ENCODE measurements at regions not wholly inside any gene's neighbourhood (a gene's known extent, or its start where the extent isn't known, plus 50 kb on each side); places are given as distances from the start of the nearest gene placed in this dataset.

GRCh38 chr17:55845385-55845784 is 94.5 kb downstream of the PCTP start:
- Histone ChIP-seq H3K4ac (ENCODE audit: low read depth, low read length) (no peak overlapping the region), H2BK120ac (ENCODE audit: low read depth, low read length) (no peak overlapping the region), H3K56ac (ENCODE audit: low read length) (peak overlapping the region; percentile 65), H3K27me3 (ENCODE audit: insufficient read depth, low read length, poor library complexity) (no peaks in the 10 kb centered on the region), H2BK5ac (ENCODE audit: low read length) (no peak overlapping the region), H2AK5ac (ENCODE audit: low read length) (no peak overlapping the region), H3K23ac (ENCODE audit: low read length) (no peak overlapping the region), H3K18ac (ENCODE audit: low read length) (peak overlapping the region; percentile 77), H3K9ac (ENCODE audit: low read length) (peak overlapping the region; percentile 59), H3K27ac (ENCODE audit: low read depth, low read length) (no peak overlapping the region), H4K8ac (ENCODE audit: low read depth, low read length) (no peak overlapping the region), H3K4me1 (ENCODE audit: control insufficient read depth, low read depth, low read length) (no peaks in the 10 kb centered on the region), H3K4me3 (ENCODE audit: low read length) (no peak overlapping the region), H3K79me1 (ENCODE audit: low read length) (no peaks in the 10 kb centered on the region), H3K4me2 (ENCODE audit: low read length) (peak overlapping the region; percentile 45), H4K5ac (ENCODE audit: low read length) (no peak overlapping the region), H3K79me2 (ENCODE audit: control insufficient read depth, insufficient read depth, low read length) (no peaks in the 10 kb centered on the region), H3K36me3 (ENCODE audit: control insufficient read depth, insufficient read depth, low read length) (no peaks in the 10 kb centered on the region), H2BK15ac (replicated peaks; ENCODE audit: low read depth) (no peak overlapping the region)
- DNase-seq = peak; percentile 68
- no CpG with 5 or more reads among the region's 32 CpGs for WGBS (ENCODE audit: extremely low coverage, insufficient coverage, low lambda C conversion rate)

GRCh38 chr17:55846745-55847144 is 95.9 kb downstream of the PCTP start:
- H2BK5ac ChIP-seq (ENCODE audit: low read length) = no peak overlapping the region
- no peak overlapping the region for H3K9ac ChIP-seq (ENCODE audit: low read length)
- no peaks in the 10 kb centered on the region for H3K79me1 ChIP-seq (ENCODE audit: low read length)
- H3K79me2 ChIP-seq (ENCODE audit: control insufficient read depth, insufficient read depth, low read length) = no peaks in the 10 kb centered on the region
- H3K4me3 ChIP-seq (ENCODE audit: low read length) = no peak overlapping the region
- H3K36me3 ChIP-seq (ENCODE audit: control insufficient read depth, insufficient read depth, low read length) = no peaks in the 10 kb centered on the region
- no peak overlapping the region for H3K23ac ChIP-seq (ENCODE audit: low read length)
- H2AK5ac ChIP-seq (ENCODE audit: low read length) = no peak overlapping the region
- DNase-seq = no peak
- H3K27ac ChIP-seq (ENCODE audit: low read depth, low read length) = no peak overlapping the region
- no peaks in the 10 kb centered on the region for H3K4me1 ChIP-seq (ENCODE audit: control insufficient read depth, low read depth, low read length)
- no peak overlapping the region for H2BK120ac ChIP-seq (ENCODE audit: low read depth, low read length)
- no peak overlapping the region for H4K5ac ChIP-seq (ENCODE audit: low read length)
- H3K27me3 ChIP-seq (ENCODE audit: insufficient read depth, low read length, poor library complexity) = no peaks in the 10 kb centered on the region
- H3K18ac ChIP-seq (ENCODE audit: low read length) = no peak overlapping the region
- H4K8ac ChIP-seq (ENCODE audit: low read depth, low read length) = no peak overlapping the region
- H2BK15ac ChIP-seq (replicated peaks; ENCODE audit: low read depth) = no peak overlapping the region
- H3K56ac ChIP-seq (ENCODE audit: low read length) = no peak overlapping the region
- no peak overlapping the region for H3K4ac ChIP-seq (ENCODE audit: low read depth, low read length)
- H3K4me2 ChIP-seq (ENCODE audit: low read length) = no peak overlapping the region

- DNase-seq = no peak
- H3K27me3 ChIP-seq (ENCODE audit: insufficient read depth, low read length, poor library complexity) = no peaks in the 10 kb centered on the region
- H3K4ac ChIP-seq (ENCODE audit: low read depth, low read length) = no peak overlapping the region
- H3K36me3 ChIP-seq (ENCODE audit: control insufficient read depth, insufficient read depth, low read length) = no peaks in the 10 kb centered on the region
- no peak overlapping the region for H2BK120ac ChIP-seq (ENCODE audit: low read depth, low read length)
- no peak overlapping the region for H3K9ac ChIP-seq (ENCODE audit: low read length)
- no peak overlapping the region for H2BK15ac ChIP-seq (replicated peaks; ENCODE audit: low read depth)
- no peak overlapping the region for H3K27ac ChIP-seq (ENCODE audit: low read depth, low read length)
- H3K18ac ChIP-seq (ENCODE audit: low read length) = no peak overlapping the region
- H2AK5ac ChIP-seq (ENCODE audit: low read length) = no peak overlapping the region
- H3K79me1 ChIP-seq (ENCODE audit: low read length) = no peaks in the 10 kb centered on the region
- no peaks in the 10 kb centered on the region for H3K4me1 ChIP-seq (ENCODE audit: control insufficient read depth, low read depth, low read length)
- no peak overlapping the region for H3K4me3 ChIP-seq (ENCODE audit: low read length)
- no peak overlapping the region for H4K8ac ChIP-seq (ENCODE audit: low read depth, low read length)
- no peaks in the 10 kb centered on the region for H3K79me2 ChIP-seq (ENCODE audit: control insufficient read depth, insufficient read depth, low read length)
- H4K5ac ChIP-seq (ENCODE audit: low read length) = no peak overlapping the region
- no peak overlapping the region for H3K56ac ChIP-seq (ENCODE audit: low read length)
- H2BK5ac ChIP-seq (ENCODE audit: low read length) = no peak overlapping the region
- no peak overlapping the region for H3K4me2 ChIP-seq (ENCODE audit: low read length)
- no peak overlapping the region for H3K23ac ChIP-seq (ENCODE audit: low read length)
Observed at GRCh38 chr17:55852734-55853133, 101.9 kb downstream of the PCTP start.

- no peak overlapping the region for H3K4me3 ChIP-seq (ENCODE audit: low read length)
- no CpG with 5 or more reads among the region's 2 CpGs for WGBS (ENCODE audit: extremely low coverage, insufficient coverage, low lambda C conversion rate)
Observed at GRCh38 chr17:55859301-55859795, 108.5 kb downstream of the PCTP start.

GRCh38 chr17:55865072-55865762 is 114.4 kb downstream of the PCTP start:
- no peaks in the 10 kb centered on the region for H3K79me1 ChIP-seq (ENCODE audit: low read length)
- H3K27ac ChIP-seq (ENCODE audit: low read depth, low read length) = no peak overlapping the region
- no peak overlapping the region for H4K5ac ChIP-seq (ENCODE audit: low read length)
- H2AK5ac ChIP-seq (ENCODE audit: low read length) = no peak overlapping the region
- no peak overlapping the region for H4K8ac ChIP-seq (ENCODE audit: low read depth, low read length)
- H3K4me1 ChIP-seq (ENCODE audit: control insufficient read depth, low read depth, low read length) = no peaks in the 10 kb centered on the region
- H2BK15ac ChIP-seq (replicated peaks; ENCODE audit: low read depth) = no peak overlapping the region
- no peak overlapping the region for H2BK120ac ChIP-seq (ENCODE audit: low read depth, low read length)
- no peak overlapping the region for H3K23ac ChIP-seq (ENCODE audit: low read length)
- no peak for DNase-seq
- H3K79me2 ChIP-seq (ENCODE audit: control insufficient read depth, insufficient read depth, low read length) = no peaks in the 10 kb centered on the region
- no peak overlapping the region for H2BK5ac ChIP-seq (ENCODE audit: low read length)
- no peak overlapping the region for H3K4ac ChIP-seq (ENCODE audit: low read depth, low read length)
- no peaks in the 10 kb centered on the region for H3K27me3 ChIP-seq (ENCODE audit: insufficient read depth, low read length, poor library complexity)
- H3K4me2 ChIP-seq (ENCODE audit: low read length) = no peak overlapping the region
- no peak overlapping the region for H3K9ac ChIP-seq (ENCODE audit: low read length)
- H3K18ac ChIP-seq (ENCODE audit: low read length) = no peak overlapping the region
- no peak overlapping the region for H3K4me3 ChIP-seq (ENCODE audit: low read length)
- H3K56ac ChIP-seq (ENCODE audit: low read length) = no peak overlapping the region
- no peaks in the 10 kb centered on the region for H3K36me3 ChIP-seq (ENCODE audit: control insufficient read depth, insufficient read depth, low read length)

More at GRCh38 chr17:55859301-55859795, 108.5 kb downstream of the PCTP start:
- H4K5ac ChIP-seq (ENCODE audit: low read length) = no peak overlapping the region
- no peaks in the 10 kb centered on the region for H3K27me3 ChIP-seq (ENCODE audit: insufficient read depth, low read length, poor library complexity)
- no peak overlapping the region for H3K27ac ChIP-seq (ENCODE audit: low read depth, low read length)
- H3K23ac ChIP-seq (ENCODE audit: low read length) = no peak overlapping the region
- H3K4ac ChIP-seq (ENCODE audit: low read depth, low read length) = no peak overlapping the region
- no peak overlapping the region for H3K9ac ChIP-seq (ENCODE audit: low read length)
- no peak overlapping the region for H4K8ac ChIP-seq (ENCODE audit: low read depth, low read length)
- no peak overlapping the region for H2BK5ac ChIP-seq (ENCODE audit: low read length)
- H3K4me1 ChIP-seq (ENCODE audit: control insufficient read depth, low read depth, low read length) = no peaks in the 10 kb centered on the region
- H3K36me3 ChIP-seq (ENCODE audit: control insufficient read depth, insufficient read depth, low read length) = no peaks in the 10 kb centered on the region
- no peak overlapping the region for H3K18ac ChIP-seq (ENCODE audit: low read length)
- H3K79me1 ChIP-seq (ENCODE audit: low read length) = no peaks in the 10 kb centered on the region
- no peak overlapping the region for H2AK5ac ChIP-seq (ENCODE audit: low read length)
- no peak overlapping the region for H3K4me2 ChIP-seq (ENCODE audit: low read length)
- H3K79me2 ChIP-seq (ENCODE audit: control insufficient read depth, insufficient read depth, low read length) = no peaks in the 10 kb centered on the region
- no peak overlapping the region for H2BK120ac ChIP-seq (ENCODE audit: low read depth, low read length)
- no peak for DNase-seq
- H2BK15ac ChIP-seq (replicated peaks; ENCODE audit: low read depth) = no peak overlapping the region
- H3K56ac ChIP-seq (ENCODE audit: low read length) = no peak overlapping the region

- H2BK5ac ChIP-seq (ENCODE audit: low read length) = no peak overlapping the region
- H3K79me1 ChIP-seq (ENCODE audit: low read length) = no peaks in the 10 kb centered on the region
- H3K4me2 ChIP-seq (ENCODE audit: low read length) = no peak overlapping the region
- H4K8ac ChIP-seq (ENCODE audit: low read depth, low read length) = no peak overlapping the region
- no peaks in the 10 kb centered on the region for H3K4me1 ChIP-seq (ENCODE audit: control insufficient read depth, low read depth, low read length)
- no peak overlapping the region for H3K23ac ChIP-seq (ENCODE audit: low read length)
- no peak overlapping the region for H2BK120ac ChIP-seq (ENCODE audit: low read depth, low read length)
- no peaks in the 10 kb centered on the region for H3K79me2 ChIP-seq (ENCODE audit: control insufficient read depth, insufficient read depth, low read length)
- H3K4ac ChIP-seq (ENCODE audit: low read depth, low read length) = no peak overlapping the region
- H4K5ac ChIP-seq (ENCODE audit: low read length) = no peak overlapping the region
- H3K18ac ChIP-seq (ENCODE audit: low read length) = no peak overlapping the region
- peak; percentile 2 for DNase-seq
- no peak overlapping the region for H3K27ac ChIP-seq (ENCODE audit: low read depth, low read length)
- H2BK15ac ChIP-seq (replicated peaks; ENCODE audit: low read depth) = no peak overlapping the region
- H3K36me3 ChIP-seq (ENCODE audit: control insufficient read depth, insufficient read depth, low read length) = no peaks in the 10 kb centered on the region
- no peaks in the 10 kb centered on the region for H3K27me3 ChIP-seq (ENCODE audit: insufficient read depth, low read length, poor library complexity)
- no peak overlapping the region for H2AK5ac ChIP-seq (ENCODE audit: low read length)
- H3K9ac ChIP-seq (ENCODE audit: low read length) = no peak overlapping the region
- H3K4me3 ChIP-seq (ENCODE audit: low read length) = no peak overlapping the region
- H3K56ac ChIP-seq (ENCODE audit: low read length) = no peak overlapping the region
Observed at GRCh38 chr17:55870044-55870443, 119.2 kb downstream of the PCTP start.

All from mesendoderm (in vitro differentiated cells).